Upper lobe of left lung (tissue), 6 donors: ENCODE measurements at regions not wholly inside any gene's neighbourhood (a gene's known extent, or its start where the extent isn't known, plus 50 kb on each side); places are given as distances from the start of the nearest gene placed in this dataset.

Experiments
- ATAC-seq, 2 donors: fragments of 200-7000 bp; cut with Tn5 transposase; one replicate each; pipeline ENCODE4 v1.9.1; 2022; ENCODE audit warnings: mild to moderate bottlenecking in 2 of 2, moderate library complexity in 2 of 2; ENCODE audit not compliant: low FRiP score in 2 of 2
- DNase-seq, 2 donors: peaks; one replicate each; pipeline ENCODE4 v3.0.0-alpha.2; 2019 to 2020
- H3K27ac ChIP-seq, 4 donors: fragments of 200-600 bp; sonication (generic); one replicate each; pipeline ENCODE4 v1.5.1; 2016 to 2019
- H3K27me3 ChIP-seq, 4 donors: fragments of 200-600 bp; sonication (generic); one replicate each; pipeline ENCODE4 v1.5.1; 2017 to 2019
- H3K36me3 ChIP-seq, 4 donors: fragments of 200-600 bp; sonication (generic); one replicate each; pipeline ENCODE4 v1.5.1; 2016 to 2019
- H3K4me1 ChIP-seq, 4 donors: fragments of 200-600 bp; sonication (generic); one replicate each; pipeline ENCODE4 v1.5.1; 2018 to 2019
- H3K4me3 ChIP-seq, 4 donors: fragments of 200-600 bp; sonication (generic); one replicate each; pipeline ENCODE4 v1.5.1; 2017 to 2019; ENCODE audit warnings: mild to moderate bottlenecking in 2 of 4, moderate library complexity in 1 of 4
- H3K9me3 ChIP-seq, 4 donors: fragments of 200-600 bp; sonication (generic); one replicate each; pipeline ENCODE4 v1.5.1; 2018 to 2019
- EP300 ChIP-seq, 4 donors: sonication (generic); formaldehyde crosslinking; IDR thresholded peaks; one replicate each; pipeline ENCODE4 v1.5.1; 2017; ENCODE audit warnings: antibody characterized with exemption in 4 of 4, control low read depth in 2 of 4
- POLR2A ChIP-seq, 4 donors: fragments of 450-650 bp; IDR thresholded peaks; one replicate each; pipeline ENCODE4 v1.5.1; 2016 to 2017; ENCODE audit warnings: antibody characterized with exemption in 4 of 4, mild to moderate bottlenecking in 2 of 4
- POLR2AphosphoS5 ChIP-seq, 2 donors: sonication (generic); formaldehyde crosslinking; IDR thresholded peaks; one replicate each; pipeline ENCODE4 v1.5.1; 2017; ENCODE audit warnings: antibody characterized with exemption in 2 of 2
- WGBS, 2 donors: methylation state at CpG; one replicate each; pipeline ENCODE4 v1.1.5; 2017 to 2018; 5-methylcytosine and 5-hydroxymethylcytosine counted together
- TF ChIP-seq, protein P1 (sequence below), 6 experiments: fragments of 450-650 bp in 4 of 6; fragments of 200-600 bp in 2 of 6; sonication (generic) in 2 of 6; IDR thresholded peaks; one replicate each; pipeline ENCODE4 v1.5.1; 2016 to 2019; ENCODE audit warnings: antibody characterized with exemption in 6 of 6
- donor health status: DM: no; HTN: no; CAD: no; lungs with moderate emphysema.
- donor health status: DM: no; HTN: yes; CAD: no; lungs with severe emphysema.

DNA sequence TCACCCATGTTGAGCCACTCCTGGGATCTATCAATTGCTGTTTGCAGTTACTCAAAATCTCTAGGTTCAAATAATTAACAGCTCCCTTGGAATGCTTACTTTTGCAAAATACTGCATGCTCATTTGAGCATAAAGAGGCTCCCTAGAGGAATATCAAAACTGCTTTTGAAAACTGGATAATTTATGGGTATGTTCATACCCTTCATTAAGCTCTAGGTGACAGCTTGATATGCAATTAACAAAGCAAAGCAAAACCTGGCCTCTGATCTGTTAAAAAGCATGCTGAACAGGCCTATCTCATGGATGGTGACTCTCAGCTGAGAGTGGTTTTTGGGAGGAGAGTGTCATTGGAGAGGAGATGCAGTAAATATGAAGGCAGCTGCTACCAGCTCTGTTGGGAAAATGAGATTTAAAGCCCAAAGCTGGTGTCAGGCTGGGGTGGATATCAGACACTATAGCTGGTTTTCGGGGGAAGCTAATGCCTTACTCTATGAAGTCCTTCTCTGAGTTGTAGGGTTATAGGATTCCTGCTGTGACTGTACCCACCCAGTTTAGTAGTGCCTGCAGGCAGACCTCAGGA, 110.9 kb downstream of the RASSF10 start:
- Histone ChIP-seq H3K27me3 (no peaks in the 10 kb centered on the region), H3K4me1 (no peaks in the 10 kb centered on the region), H3K9me3 (no peaks in the 10 kb centered on the region), H3K27ac (no peak overlapping the region), H3K36me3 (no peaks in the 10 kb centered on the region), H3K4me3 (no peak overlapping the region)
- ATAC-seq (no peak), DNase-seq (no peak)
- whole genome bisulfite sequencing, 2 donors, result 79 to 95% methylated on average over 1 of the region's 1 CpG
- TF ChIP-seq EP300 (IDR thresholded peaks at IDR 0.05) (no peak), POLR2AphosphoS5 (IDR thresholded peaks at IDR 0.05) (no peak), POLR2A (IDR thresholded peaks at IDR 0.05) (no peak)
- TF ChIP-seq, protein P1, sequence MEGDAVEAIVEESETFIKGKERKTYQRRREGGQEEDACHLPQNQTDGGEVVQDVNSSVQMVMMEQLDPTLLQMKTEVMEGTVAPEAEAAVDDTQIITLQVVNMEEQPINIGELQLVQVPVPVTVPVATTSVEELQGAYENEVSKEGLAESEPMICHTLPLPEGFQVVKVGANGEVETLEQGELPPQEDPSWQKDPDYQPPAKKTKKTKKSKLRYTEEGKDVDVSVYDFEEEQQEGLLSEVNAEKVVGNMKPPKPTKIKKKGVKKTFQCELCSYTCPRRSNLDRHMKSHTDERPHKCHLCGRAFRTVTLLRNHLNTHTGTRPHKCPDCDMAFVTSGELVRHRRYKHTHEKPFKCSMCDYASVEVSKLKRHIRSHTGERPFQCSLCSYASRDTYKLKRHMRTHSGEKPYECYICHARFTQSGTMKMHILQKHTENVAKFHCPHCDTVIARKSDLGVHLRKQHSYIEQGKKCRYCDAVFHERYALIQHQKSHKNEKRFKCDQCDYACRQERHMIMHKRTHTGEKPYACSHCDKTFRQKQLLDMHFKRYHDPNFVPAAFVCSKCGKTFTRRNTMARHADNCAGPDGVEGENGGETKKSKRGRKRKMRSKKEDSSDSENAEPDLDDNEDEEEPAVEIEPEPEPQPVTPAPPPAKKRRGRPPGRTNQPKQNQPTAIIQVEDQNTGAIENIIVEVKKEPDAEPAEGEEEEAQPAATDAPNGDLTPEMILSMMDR (IDR thresholded peaks at IDR 0.05), result no peak

DNA sequence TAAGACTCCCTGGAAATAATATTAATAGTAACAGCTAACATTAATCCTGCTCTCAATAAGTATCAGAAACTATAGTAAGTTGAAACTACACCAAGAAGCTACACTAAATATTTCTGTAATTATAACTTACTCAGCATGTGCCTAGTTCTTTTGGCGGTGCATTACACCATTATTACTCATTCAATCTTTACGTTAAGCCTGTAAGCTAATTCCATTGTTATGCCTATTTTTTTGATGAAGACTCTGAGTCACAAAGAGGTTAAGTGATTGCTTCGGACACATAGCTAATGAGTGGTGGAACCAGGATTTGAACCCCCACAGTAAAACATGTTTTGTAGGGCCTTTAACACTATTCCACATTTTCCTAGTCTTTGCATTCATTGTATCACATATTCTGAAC, 111.6 kb downstream of the RASSF10 start:
- H3K9me3 ChIP-seq, result no peaks in the 10 kb centered on the region
- TF ChIP-seq EP300 (IDR thresholded peaks at IDR 0.05) (no peak), POLR2AphosphoS5 (IDR thresholded peaks at IDR 0.05) (no peak), POLR2A (IDR thresholded peaks at IDR 0.05) (no peak)
- TF ChIP-seq, protein P1 (IDR thresholded peaks at IDR 0.05), result no peak
- no peaks in the 10 kb centered on the region for H3K27me3 ChIP-seq
- no peak overlapping the region for H3K27ac ChIP-seq
- no peaks in the 10 kb centered on the region for H3K4me1 ChIP-seq
- 59 to 66% methylated on average over 3 of the region's 3 CpGs for WGBS, 2 donors
- H3K4me3 ChIP-seq, result no peak overlapping the region
- H3K36me3 ChIP-seq, result no peaks in the 10 kb centered on the region
- no peak for DNase-seq
- no peak for ATAC-seq

DNA sequence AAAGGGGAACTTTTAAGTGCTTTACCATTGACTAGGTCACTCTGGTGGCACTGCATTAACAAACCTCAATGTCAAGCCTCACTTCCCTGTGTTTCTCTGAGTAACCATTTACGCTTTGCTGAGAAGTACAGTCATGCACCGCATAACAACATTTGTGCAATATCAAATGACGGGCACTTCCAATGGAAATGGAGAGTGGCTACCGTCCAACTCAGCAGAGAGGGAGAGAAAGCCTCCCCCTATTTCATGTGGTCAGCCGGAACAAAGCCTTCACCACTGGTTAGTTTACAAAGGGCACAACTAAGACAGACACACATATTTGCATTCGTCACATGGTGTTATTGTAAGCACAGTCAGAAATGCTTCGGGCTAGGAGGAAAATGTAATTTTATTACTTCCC, 117.3 kb downstream of the RASSF10 start:
- WGBS, 2 donors, result 57 to 66% methylated on average over 7 of the region's 7 CpGs
- Histone ChIP-seq H3K9me3 (no peaks in the 10 kb centered on the region), H3K27me3 (no peaks in the 10 kb centered on the region), H3K27ac (no peak overlapping the region), H3K4me1 (no peaks in the 10 kb centered on the region), H3K36me3 (no peaks in the 10 kb centered on the region), H3K4me3 (no peak overlapping the region)
- DNase-seq (peak in 1 of 2 donors; percentile 24), ATAC-seq (peak in 1 of 2 donors; percentile 30)
- TF ChIP-seq POLR2AphosphoS5 (IDR thresholded peaks at IDR 0.05), result no peak
- TF ChIP-seq POLR2A (IDR thresholded peaks at IDR 0.05), result no peak
- TF ChIP-seq EP300 (IDR thresholded peaks at IDR 0.05), result no peak
- TF ChIP-seq, protein P1 (IDR thresholded peaks at IDR 0.05), result no peak

DNA sequence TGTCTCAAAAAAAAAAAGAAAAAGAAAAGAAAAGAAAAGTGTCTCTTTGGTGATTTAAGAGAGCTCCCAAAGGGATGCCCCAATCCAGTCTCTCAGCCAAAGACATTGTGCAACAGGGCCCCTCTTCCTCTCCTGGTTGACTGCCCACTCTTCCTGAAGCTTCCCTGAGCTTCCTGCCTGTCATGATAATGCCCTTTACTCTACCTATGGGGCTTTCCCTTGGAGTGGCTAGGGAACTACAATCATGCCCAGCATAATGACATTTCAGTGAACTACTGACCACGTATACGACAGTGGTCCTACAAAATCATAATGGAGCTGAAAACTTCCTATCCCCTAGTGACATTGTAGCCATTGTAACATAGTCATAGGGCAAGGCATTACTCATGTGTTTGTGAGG, 118.0 kb downstream of the RASSF10 start:
- no peak overlapping the region for H3K27ac ChIP-seq
- ATAC-seq, result no peak
- TF ChIP-seq POLR2A (IDR thresholded peaks at IDR 0.05) (no peak), EP300 (IDR thresholded peaks at IDR 0.05) (no peak), POLR2AphosphoS5 (IDR thresholded peaks at IDR 0.05) (no peak)
- TF ChIP-seq, protein P1 (IDR thresholded peaks at IDR 0.05), result no peak
- H3K27me3 ChIP-seq, result no peaks in the 10 kb centered on the region
- WGBS, 2 donors, result 94 to 100% methylated on average over 2 of the region's 2 CpGs
- H3K9me3 ChIP-seq, result no peaks in the 10 kb centered on the region
- DNase-seq, result no peak
- no peaks in the 10 kb centered on the region for H3K36me3 ChIP-seq
- H3K4me1 ChIP-seq, result no peaks in the 10 kb centered on the region
- H3K4me3 ChIP-seq, result no peak overlapping the region

DNA sequence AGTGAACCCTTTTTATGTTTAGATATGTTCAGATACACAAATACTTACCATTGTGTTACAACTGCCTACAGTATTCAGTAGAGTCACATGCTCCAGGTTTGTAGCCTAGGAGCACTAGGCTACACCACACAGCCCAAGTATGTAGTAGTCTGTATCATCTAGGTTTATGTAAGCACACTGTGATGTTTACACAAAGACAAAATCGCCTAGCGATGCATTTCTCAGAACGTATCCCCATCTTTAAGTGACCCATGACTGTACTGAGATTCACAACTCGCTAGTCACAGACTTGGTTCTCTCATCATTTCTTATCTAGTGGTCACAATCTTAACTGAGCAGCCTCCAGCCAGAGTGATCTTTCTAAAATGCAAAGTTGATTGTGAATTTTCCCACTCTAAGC, 119.2 kb downstream of the RASSF10 start:
- TF ChIP-seq POLR2A (IDR thresholded peaks at IDR 0.05) (no peak), POLR2AphosphoS5 (IDR thresholded peaks at IDR 0.05) (no peak), EP300 (IDR thresholded peaks at IDR 0.05) (no peak)
- TF ChIP-seq, protein P1 (IDR thresholded peaks at IDR 0.05), result no peak
- Histone ChIP-seq H3K4me1 (no peaks in the 10 kb centered on the region), H3K27me3 (no peaks in the 10 kb centered on the region), H3K4me3 (no peak overlapping the region), H3K27ac (no peak overlapping the region), H3K36me3 (no peaks in the 10 kb centered on the region), H3K9me3 (no peaks in the 10 kb centered on the region)
- no peak for ATAC-seq
- DNase-seq, result no peak
- WGBS, 2 donors, result 80 to 89% methylated on average over 4 of the region's 4 CpGs
